ENCODE measurements at regions not wholly inside any gene's neighbourhood (a gene's known extent, or its start where the extent isn't known, plus 50 kb on each side); places are given as distances from the start of the nearest gene placed in this dataset.

- Histone ChIP-seq H3K4me1 (ENCODE audit: control insufficient read depth in 1 of 2, low read depth in 2 of 2) (no peaks in the 10 kb centered on the region), H3K4me3 (no peak overlapping the region), H3K27me3 (replicated peaks; ENCODE audit: insufficient read depth) (no peaks in the 10 kb centered on the region), H3K27ac (no peak overlapping the region), H3K9me3 (no peaks in the 10 kb centered on the region), H3K36me3 (no peaks in the 10 kb centered on the region)
- no peak for TF ChIP-seq CTCF (IDR thresholded peaks at IDR 0.05)
- no peak for ATAC-seq (ENCODE audit: insufficient number of reproducible peaks, low FRiP score, low read depth)
- DNase-seq (ENCODE audit: low spot score) = no peak
These were observed 354.4 kb upstream of the CLNK start for GRCh38 chr4:11038926-11039325.

GRCh38 chr4:11037637-11038036 is 353.1 kb upstream of the CLNK start:
- ATAC-seq (ENCODE audit: insufficient number of reproducible peaks, low FRiP score, low read depth) = no peak
- Histone ChIP-seq H3K27me3 (replicated peaks; ENCODE audit: insufficient read depth) (no peaks in the 10 kb centered on the region), H3K4me3 (no peak overlapping the region), H3K27ac (no peak overlapping the region), H3K36me3 (no peaks in the 10 kb centered on the region), H3K4me1 (ENCODE audit: control insufficient read depth in 1 of 2, low read depth in 2 of 2) (no peaks in the 10 kb centered on the region), H3K9me3 (no peaks in the 10 kb centered on the region)
- no peak for DNase-seq (ENCODE audit: low spot score)
- no peak for TF ChIP-seq CTCF (IDR thresholded peaks at IDR 0.05)

- H3K27ac ChIP-seq = no peak overlapping the region
- no peak overlapping the region for H3K4me3 ChIP-seq
- H3K36me3 ChIP-seq = no peaks in the 10 kb centered on the region
- H3K4me1 ChIP-seq (ENCODE audit: control insufficient read depth in 1 of 2, low read depth in 2 of 2) = no peaks in the 10 kb centered on the region
- DNase-seq (ENCODE audit: low spot score) (no peak), ATAC-seq (ENCODE audit: insufficient number of reproducible peaks, low FRiP score, low read depth) (no peak)
- TF ChIP-seq CTCF (IDR thresholded peaks at IDR 0.05) = no peak
- H3K9me3 ChIP-seq = no peaks in the 10 kb centered on the region
- no peaks in the 10 kb centered on the region for H3K27me3 ChIP-seq (replicated peaks; ENCODE audit: insufficient read depth)
These were observed 343.8 kb upstream of the CLNK start for GRCh38 chr4:11028334-11028733.

DNA sequence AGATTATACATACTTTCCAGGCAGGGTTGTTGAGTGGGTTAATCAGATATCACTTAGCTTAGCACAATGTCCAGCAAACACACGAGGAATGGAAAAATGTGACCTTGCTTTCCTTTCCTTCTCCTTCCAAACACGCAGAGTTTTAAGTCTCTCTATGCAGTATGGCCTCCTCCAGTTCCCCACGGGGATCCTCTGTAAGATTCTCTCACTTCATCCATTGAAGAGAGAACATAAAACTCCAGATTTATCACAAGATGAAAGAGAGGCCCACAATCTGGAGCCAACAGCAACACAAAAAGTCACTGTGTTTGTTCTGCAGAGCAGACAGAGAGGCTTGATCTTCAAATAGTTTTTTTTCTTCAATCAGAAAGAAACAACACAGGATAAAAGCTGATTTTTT is 336.8 kb upstream of the CLNK start:
- no peaks in the 10 kb centered on the region for H3K4me1 ChIP-seq (ENCODE audit: control insufficient read depth in 1 of 2, low read depth in 2 of 2)
- no peaks in the 10 kb centered on the region for H3K36me3 ChIP-seq
- DNase-seq (ENCODE audit: low spot score) = no peak
- no peak for ATAC-seq (ENCODE audit: insufficient number of reproducible peaks, low FRiP score, low read depth)
- TF ChIP-seq CTCF (IDR thresholded peaks at IDR 0.05) = no peak
- no peaks in the 10 kb centered on the region for H3K27me3 ChIP-seq (replicated peaks; ENCODE audit: insufficient read depth)
- no peak overlapping the region for H3K4me3 ChIP-seq
- no peak overlapping the region for H3K27ac ChIP-seq
- no peaks in the 10 kb centered on the region for H3K9me3 ChIP-seq

- no peaks in the 10 kb centered on the region for H3K27me3 ChIP-seq (replicated peaks; ENCODE audit: insufficient read depth)
- H3K4me1 ChIP-seq (ENCODE audit: control insufficient read depth in 1 of 2, low read depth in 2 of 2) = no peaks in the 10 kb centered on the region
- DNase-seq (ENCODE audit: low spot score) = no peak
- TF ChIP-seq CTCF (IDR thresholded peaks at IDR 0.05) = no peak
- ATAC-seq (ENCODE audit: insufficient number of reproducible peaks, low FRiP score, low read depth) = no peak
- no peaks in the 10 kb centered on the region for H3K36me3 ChIP-seq
- no peaks in the 10 kb centered on the region for H3K9me3 ChIP-seq
- no peak overlapping the region for H3K4me3 ChIP-seq
- H3K27ac ChIP-seq = no peak overlapping the region
These were observed 335.1 kb upstream of the CLNK start for GRCh38 chr4:11019451-11020240.
